ENCODE measurements at regions not wholly inside any gene's neighbourhood (a gene's known extent, or its start where the extent isn't known, plus 50 kb on each side); places are given as distances from the start of the nearest gene placed in this dataset.
A peak's percentile ranks its signal among the peaks of the same experiment; 100 is the strongest.
"Not testable (repeated sequence)": the region's sequence is repeated elsewhere in the genome, so short reads cannot be mapped to it uniquely, and the experiment has no call there.

DNA sequence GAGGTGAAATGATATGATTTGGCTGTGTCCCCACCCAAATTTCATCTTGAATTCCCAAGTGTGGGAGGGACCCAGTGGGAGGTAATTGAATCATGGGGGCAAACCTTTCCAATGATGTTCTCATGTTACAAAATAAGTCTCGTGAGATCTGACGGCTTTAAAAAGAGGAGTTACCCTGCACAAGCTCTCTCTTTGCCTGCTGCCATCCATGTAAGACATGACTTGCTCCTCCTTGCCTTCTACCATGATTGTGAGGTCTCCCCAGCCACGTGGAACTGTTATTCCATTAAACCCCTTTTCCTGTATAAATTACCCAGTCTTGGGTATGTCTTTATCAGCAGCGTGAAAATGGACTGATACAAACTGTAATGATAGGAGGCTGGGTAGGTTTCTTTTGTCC is 145.1 kb downstream of the AKR1D1 start:
- DNase-seq = not testable (repeated sequence)

DNA sequence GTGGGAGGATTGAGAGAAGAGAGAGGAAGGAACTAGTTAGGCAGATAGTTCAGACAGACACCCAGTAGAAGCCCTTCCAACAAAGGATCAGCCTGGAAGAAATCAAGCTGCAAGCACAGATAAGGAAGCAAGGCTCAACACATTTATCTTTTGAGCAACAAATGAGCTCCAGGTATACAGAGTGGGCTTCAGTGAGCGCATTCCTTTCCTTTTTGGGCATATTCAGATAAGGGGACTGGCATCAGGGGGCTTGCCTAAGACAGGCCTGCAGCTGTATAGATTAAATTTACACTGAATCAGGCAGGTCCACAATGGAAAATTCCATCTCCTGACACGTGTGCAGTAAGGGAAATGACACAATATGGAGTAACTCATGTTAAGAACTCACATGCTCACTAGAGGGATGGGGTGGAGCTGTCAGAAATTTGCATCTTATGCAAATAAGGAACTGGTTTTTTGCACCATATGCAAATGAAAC is 147.2 kb downstream of the AKR1D1 start:
- DNase-seq = no peak

DNA sequence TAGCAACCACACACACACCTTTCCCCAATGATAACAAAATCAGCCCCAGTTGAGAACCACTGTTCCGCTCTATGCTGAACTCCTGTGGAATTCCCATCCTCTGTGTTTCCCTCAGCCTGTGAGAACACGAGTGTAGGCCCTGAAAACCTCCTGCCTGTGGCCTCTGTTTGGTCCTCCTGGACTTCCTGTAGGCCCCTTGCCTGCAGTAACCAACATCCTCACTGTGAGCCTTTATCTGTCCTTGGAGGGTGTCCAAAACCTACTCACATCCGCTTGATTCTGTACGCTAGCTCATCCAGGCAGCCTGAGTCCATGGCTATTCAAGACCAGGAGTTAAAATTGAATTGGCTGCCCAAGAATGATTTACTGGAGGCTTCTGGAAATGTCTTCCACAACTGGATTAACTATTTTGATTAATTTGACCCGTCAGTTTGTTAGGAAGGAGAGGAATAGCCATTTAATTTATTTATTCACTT is 149.8 kb downstream of the AKR1D1 start:
- no peak for DNase-seq

GRCh38 chr7:138226745-138227279 is 150.6 kb downstream of the AKR1D1 start:
- no peak for DNase-seq

- no peak for DNase-seq
Observed at GRCh38 chr7:138228119-138228518, 151.9 kb downstream of the AKR1D1 start.

DNA sequence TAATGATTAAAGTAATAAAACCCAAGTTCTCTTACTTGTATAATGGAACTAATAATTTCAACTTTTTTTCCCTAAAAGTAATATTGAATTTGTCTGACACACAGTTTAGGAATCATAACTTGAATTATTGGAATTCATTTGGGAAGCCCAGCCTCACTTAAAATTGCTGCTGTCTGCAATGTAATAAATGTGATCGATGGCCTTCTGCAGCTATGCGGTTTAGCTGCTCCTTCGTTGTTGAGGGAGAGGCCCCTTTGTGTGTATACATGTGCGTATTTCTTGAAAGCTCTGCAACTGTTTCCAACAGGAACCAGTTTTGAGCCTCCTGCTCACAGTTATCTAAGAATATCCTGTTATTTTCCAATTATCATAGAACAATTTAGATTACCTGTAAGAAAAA is 152.5 kb downstream of the AKR1D1 start:
- no peak for DNase-seq

GRCh38 chr7:138233189-138233588 is 156.9 kb downstream of the AKR1D1 start:
- no peak for DNase-seq

DNA sequence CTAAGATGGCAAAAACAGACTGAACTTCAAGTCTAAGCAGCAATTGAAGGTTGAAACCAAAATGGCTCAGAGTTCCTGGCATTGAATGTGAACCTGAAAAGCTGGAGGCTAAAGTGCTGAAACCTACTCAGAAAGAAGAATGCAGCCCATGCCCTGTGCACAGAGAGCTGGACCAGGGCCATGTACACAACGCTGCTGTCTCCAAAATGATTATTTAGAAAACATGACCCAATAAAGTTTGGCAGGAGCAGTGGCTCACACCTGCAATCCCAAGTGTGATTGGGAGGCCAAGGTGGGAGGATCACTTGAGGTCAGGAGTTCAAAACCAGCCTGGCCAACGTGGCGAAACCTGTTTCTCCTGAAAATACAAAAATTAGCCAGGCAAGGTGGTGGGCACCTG is 158.9 kb downstream of the AKR1D1 start:
- no peak for DNase-seq

DNA sequence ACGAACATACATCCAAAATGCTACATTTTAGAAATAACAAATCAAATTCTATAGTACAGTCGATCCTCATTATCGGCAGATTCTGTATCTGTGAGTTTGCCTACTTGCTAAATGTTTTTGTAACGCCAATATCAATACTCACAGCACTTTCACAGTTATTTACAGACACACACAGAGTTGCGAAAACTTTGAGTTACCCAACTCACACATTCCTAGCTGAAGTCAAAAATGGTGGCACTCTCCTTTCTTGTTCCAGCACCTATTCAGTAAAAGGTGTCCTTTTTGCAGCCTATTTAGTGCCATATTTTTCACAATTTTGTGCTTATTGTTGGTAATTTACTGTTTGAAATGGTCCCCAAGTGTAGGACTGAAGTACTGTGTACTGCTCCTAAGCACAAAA is 161.7 kb downstream of the AKR1D1 start:
- DNase-seq = no peak

GRCh38 chr7:138238734-138239659 is 162.7 kb downstream of the AKR1D1 start:
- no peak for DNase-seq

DNA sequence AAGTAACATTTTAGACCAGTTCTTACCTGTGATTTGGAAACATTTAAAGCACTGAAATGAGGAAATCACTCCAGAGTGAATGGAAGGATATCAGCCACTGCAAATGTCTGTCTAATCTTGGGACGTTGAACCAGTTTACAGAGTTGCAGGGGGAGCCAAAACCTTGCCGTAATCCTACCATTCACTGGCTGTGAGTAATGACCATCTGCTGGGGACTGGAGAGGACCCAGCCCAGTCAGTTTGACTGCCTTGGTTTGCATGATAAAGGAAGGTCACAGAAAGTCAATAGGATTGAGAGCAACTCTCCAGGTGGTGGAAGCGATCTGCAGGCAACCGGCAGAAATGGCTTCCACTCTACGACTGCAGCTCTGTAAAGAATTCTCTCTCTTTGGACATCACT is 167.2 kb downstream of the AKR1D1 start:
- DNase-seq = peak; percentile 84

GRCh38 chr7:138243836-138244235 is 167.6 kb downstream of the AKR1D1 start:
- no peak for DNase-seq

DNA sequence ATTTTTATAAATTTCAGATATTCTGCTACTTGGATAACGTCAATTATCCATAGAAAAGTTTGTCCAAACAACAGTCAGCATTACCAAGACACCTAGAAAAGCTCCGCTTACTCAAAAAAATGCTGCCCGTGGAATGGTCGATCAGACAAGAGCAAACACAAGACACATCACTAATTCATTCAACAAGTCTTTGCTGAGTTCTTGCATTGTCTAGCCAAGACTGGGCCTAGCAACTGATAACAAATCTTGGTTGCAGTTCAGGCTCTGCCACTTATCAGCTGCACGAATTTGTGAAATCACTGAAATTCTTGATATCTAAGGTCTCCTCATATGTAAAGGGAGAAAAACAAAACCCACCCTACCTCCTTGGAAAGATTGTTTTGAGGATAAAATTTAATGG is 168.3 kb downstream of the AKR1D1 start:
- DNase-seq = no peak

GRCh38 chr7:138245216-138245615 is 169.0 kb downstream of the AKR1D1 start:
- DNase-seq = no peak

DNA sequence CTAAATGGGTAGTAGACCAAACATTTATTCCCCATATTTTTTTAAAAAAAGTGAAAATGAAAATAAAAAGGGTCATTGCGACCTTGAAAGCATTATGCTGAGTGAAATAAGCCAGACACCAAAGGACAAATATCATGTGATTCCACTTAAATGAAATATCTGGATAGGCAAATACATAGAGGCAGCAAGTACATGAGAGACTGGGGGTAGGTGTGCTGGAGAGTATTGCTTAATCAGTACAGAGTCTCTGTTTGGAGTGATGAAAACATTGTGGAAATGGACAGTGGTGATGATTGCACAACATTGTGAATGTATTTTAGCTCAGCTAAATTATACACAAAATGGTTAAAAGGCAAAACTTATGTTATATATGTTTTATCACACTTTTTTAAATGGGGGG is 169.4 kb downstream of the AKR1D1 start:
- DNase-seq = no peak

DNA sequence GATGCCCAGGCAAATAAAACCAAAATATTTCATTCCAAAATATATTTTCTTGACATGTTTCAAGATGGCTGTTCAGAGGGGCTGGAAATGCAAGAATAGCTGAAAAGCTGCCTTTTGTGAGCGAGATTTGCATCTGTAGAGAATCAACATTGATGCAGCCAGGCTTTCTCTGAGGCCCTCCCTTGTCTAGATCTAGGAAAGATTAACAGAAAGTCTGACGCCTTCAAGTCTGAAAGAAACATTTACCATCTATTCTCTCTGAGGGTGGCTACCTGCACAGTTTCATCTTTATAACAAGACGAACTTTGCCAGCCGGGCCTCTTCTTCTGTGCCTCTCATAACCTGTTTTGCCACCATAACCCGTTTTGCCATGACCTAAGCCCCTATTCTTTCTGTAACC is 170.2 kb downstream of the AKR1D1 start:
- no peak for DNase-seq

DNA sequence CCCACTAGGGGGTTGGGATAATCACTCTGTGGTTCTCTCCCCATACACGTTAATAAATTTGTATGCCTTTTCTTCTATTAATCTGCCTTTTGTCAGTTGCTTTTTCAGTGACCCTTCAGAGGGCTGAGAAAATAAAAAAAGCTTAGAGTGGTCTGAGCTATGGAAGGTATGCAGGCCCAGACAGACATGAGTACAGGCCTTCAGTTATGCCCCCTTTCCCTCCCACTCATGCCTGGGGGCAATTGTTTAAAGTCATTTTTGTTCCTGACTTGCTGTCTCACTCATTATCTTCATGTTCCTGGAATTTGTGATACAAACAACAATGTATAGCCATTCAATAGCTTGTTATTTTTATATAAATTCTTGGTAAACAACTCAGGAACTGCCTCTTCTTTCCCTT is 170.8 kb downstream of the AKR1D1 start:
- no peak for DNase-seq

DNA sequence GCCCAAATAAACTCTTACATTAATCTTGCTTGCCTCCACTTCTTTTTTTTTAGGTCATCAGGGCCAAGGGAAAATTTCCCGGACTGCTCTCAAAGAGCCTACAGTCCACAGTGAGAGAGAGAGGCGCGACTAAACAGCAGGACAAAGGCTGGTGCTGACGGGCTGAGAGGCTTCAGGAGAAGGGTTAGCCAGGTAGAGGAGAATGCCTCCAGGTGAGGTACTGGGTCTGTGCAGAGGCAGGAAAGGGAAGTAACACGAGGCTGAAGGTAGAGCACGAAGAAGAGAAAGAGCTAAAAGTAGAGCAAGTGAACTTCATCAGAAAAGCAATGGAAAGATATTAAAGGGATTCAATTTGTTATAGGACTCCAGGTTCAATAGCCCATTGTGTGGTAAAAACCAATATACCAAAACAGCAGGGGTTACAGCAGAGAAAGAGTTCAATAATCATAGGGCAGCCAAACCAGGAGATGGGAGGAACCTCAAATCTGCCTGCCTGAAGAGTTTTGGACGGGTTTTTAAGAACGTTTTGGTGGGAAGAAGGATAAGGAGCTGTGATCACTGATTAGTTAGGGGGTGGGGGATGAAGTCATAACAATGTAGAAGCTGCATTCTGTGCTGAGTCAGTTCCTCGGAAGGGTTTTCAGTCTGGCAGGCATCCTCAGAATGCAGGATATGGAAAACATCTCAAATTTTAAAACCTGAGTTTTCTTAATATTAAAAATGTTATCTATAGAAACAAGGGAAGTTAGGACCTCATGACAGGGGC is 171.5 kb downstream of the AKR1D1 start:
- no peak for DNase-seq

DNA sequence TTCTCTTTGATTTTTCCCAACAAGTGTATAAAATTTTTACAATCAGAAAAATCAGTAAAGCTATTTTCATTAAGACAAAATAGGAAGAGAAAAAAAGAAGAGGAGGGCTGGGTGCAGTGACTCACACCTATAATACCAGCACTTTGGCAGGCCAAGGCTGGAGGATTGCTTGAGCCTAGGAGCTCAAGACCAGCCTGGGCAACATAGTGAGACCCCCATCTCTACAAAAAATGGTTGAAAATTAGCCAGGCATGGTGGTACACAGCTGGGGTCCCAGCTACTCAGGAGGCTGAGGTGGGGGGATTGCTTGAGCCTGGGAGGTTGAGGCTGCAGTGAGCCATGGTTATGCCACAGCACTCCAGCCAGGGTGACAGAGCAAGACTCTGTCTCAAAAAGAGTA is 172.3 kb downstream of the AKR1D1 start:
- no peak for DNase-seq

DNA sequence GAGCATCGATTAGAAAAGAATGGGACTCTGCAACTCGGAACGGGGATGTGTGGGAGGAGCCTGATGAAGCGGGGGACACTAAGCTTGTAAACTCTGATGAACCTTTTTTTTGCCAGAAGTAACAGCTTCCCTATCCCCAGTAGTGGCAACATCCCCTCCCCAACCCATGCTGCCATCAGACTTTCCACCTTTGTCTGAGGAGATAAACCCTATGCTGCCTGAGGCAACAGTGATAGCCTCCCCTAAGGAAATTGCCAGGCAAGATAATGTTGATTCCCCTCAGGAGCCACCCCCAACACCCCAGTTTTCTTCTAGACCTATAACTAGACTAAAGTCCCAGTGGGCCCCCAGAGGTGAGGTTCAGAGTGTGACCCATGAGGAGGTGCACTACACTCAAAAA is 173.7 kb downstream of the AKR1D1 start:
- no peak for DNase-seq

DNA sequence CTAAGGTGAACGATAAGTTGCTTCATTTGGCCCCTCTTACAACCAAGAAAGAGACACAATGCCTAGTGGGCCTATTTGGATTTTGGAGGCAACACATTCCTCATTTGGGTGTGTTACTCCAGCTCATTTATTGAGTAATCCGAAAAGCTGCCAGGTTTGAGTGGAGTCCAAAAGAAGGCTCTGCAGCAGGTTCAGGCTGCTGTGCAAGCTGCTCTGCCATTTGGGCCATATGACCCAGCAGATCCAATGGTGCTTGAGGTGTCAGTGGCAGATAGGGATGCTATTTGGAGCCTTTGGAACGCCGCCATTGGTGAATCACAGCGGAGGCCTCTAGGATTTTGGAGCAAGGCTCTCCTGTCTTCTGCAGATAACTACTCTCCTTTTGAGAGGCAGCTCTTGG is 176.4 kb downstream of the AKR1D1 start:
- DNase-seq = not testable (repeated sequence)

- no peak for DNase-seq
Observed at GRCh38 chr7:138254444-138254843, 178.2 kb downstream of the AKR1D1 start.

DNA sequence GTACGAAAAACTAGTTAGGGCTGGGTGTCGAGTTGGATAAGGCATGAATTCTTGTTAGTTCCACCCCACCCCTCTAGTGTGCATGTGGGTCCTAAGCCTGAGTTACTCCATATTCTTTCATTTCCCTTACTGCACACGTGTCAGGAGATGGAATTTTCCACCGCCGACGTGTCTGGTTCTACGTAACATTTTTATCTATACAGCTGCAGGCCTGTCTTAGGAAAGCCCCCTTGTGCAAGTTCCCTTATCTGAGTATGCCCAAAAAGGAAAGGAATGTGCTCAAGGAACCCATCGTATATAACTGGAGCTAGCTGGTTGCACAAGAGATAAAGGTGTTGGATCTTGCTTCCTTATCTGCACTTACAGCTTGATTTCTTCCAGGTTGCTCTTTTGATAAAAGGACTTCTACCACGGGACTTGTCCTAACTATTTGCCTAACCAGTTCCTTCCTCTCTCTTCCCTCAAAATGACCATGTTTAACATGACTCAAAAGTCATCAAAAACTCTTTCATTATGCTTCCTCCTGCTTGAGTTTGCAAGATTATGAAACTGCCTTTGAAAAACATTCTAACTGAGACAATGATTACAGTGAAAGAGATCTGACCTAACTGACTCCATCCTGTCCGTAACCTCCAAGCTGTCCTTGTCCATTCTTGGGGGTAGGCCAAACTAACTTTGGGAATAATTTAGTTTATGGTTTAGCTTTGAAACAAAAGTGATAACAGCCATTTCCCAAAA is 181.4 kb downstream of the AKR1D1 start:
- no peak for DNase-seq

Measured in NCI-H146 (cell line).